Progenitor cell of endocrine pancreas (in vitro differentiated cells): ENCODE measurements at regions not wholly inside any gene's neighbourhood (a gene's known extent, or its start where the extent isn't known, plus 50 kb on each side); places are given as distances from the start of the nearest gene placed in this dataset.

Experiments
- DNase-seq: peaks from one replicate; pipeline ENCODE4 v3.0.0; 2021; ENCODE audit warnings: low spot score; ENCODE audit not compliant: unreplicated experiment
- H3K27ac Mint-ChIP-seq: 2 replicates; pipeline ENCODE4 v1.8.0; 2021; ENCODE audit warnings: mild to moderate bottlenecking, moderate library complexity, mixed read lengths
- H3K27me3 Mint-ChIP-seq: 2 replicates; pipeline ENCODE4 v1.8.0; 2021; ENCODE audit warnings: mixed read lengths
- H3K36me3 Mint-ChIP-seq: 2 replicates; pipeline ENCODE4 v1.8.0; 2022; ENCODE audit warnings: mixed read lengths; ENCODE audit not compliant: insufficient read depth
- H3K4me1 Mint-ChIP-seq: 2 replicates; pipeline ENCODE4 v1.8.0; 2021; ENCODE audit warnings: low read depth, mixed read lengths
- H3K4me3 Mint-ChIP-seq: 2 replicates; pipeline ENCODE4 v1.8.0; 2021; ENCODE audit warnings: low read depth, mild to moderate bottlenecking, moderate library complexity, mixed read lengths
- H3K9me3 Mint-ChIP-seq: 2 replicates; pipeline ENCODE4 v1.8.0; 2021; ENCODE audit warnings: low read depth, mixed read lengths
- TF ChIP-seq, protein P1 (sequence below): fragments of 200-600 bp; sonication (generic); IDR thresholded peaks from one replicate; pipeline ENCODE4 v1.5.0; 2021; ENCODE audit warnings: antibody characterized with exemption, mild to moderate bottlenecking; ENCODE audit not compliant: unreplicated experiment

DNA sequence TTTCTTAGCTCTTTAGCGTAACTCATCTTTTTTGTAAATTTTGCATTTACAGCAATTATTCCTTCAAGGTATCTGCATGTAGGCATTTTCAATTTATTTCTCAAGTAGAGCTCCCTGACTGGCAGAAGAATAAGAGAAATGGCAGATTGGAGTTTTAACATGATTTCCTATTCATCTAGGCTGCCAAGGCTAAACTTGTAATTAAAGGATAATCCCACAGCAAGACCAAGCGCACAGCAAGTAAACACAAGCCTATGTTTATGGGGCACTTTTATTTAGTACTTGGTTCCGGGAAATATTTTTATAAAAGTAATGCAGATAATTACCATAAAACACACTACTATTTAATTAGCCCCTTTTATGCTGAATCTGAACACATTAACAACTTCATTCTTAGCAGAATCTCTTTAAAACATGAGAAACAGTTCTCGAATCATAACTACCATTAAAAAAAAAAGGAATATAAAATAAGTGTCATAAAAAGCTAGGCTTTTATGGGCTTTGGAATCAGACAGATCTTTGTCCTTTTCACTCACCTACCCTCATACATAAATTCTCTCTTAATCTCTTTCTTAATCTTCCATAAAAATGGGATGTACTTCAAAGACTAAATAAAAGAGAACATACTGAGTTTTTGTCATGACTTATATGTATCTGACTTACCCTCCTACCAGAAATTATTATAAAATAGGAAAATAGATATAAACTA lies 961.6 kb upstream of the MIR17HG start:
- Mint-ChIP-seq H3K36me3 (no peaks in the 10 kb centered on the region), H3K4me3 (no peak overlapping the region), H3K27ac (no peak overlapping the region), H3K4me1 (no peaks in the 10 kb centered on the region), H3K9me3 (peaks cover 22% of the 10 kb centered on the region), H3K27me3 (no peaks in the 10 kb centered on the region)
- TF ChIP-seq, protein P1, sequence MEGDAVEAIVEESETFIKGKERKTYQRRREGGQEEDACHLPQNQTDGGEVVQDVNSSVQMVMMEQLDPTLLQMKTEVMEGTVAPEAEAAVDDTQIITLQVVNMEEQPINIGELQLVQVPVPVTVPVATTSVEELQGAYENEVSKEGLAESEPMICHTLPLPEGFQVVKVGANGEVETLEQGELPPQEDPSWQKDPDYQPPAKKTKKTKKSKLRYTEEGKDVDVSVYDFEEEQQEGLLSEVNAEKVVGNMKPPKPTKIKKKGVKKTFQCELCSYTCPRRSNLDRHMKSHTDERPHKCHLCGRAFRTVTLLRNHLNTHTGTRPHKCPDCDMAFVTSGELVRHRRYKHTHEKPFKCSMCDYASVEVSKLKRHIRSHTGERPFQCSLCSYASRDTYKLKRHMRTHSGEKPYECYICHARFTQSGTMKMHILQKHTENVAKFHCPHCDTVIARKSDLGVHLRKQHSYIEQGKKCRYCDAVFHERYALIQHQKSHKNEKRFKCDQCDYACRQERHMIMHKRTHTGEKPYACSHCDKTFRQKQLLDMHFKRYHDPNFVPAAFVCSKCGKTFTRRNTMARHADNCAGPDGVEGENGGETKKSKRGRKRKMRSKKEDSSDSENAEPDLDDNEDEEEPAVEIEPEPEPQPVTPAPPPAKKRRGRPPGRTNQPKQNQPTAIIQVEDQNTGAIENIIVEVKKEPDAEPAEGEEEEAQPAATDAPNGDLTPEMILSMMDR = no peak
- DNase-seq = no peak

DNA sequence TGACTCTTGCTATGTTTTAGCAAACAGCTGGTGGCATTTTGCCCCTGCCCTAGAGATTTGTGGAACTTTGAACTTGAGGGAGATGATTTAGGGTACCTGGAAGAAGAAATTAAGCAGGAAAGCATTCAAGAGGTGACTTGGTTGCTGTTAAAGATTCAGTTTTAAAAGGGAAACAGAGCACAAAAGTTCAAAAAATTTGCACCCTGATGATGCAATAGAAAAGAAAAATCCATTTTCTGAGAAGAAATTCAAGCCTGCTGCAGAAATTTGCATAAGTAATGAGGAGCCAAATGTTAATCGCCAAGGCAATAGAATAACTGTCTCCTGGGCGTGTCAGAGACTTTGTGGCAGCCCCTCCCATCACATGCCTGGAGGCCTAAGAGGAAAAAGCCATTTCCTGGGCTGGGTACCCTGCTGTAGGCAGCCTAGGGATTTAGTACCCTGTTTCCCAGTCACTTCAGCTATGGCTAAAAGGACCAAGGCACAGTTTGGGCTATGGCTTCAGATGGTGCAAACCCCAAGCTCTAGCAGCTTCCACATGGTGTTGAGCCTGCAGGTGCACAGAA lies 958.5 kb upstream of the MIR17HG start:
- Mint-ChIP-seq H3K27ac (no peak overlapping the region), H3K4me1 (no peaks in the 10 kb centered on the region), H3K36me3 (no peaks in the 10 kb centered on the region), H3K4me3 (no peak overlapping the region), H3K9me3 (peaks cover 25% of the 10 kb centered on the region), H3K27me3 (no peaks in the 10 kb centered on the region)
- DNase-seq = no peak
- TF ChIP-seq, protein P1 = no peak

DNA sequence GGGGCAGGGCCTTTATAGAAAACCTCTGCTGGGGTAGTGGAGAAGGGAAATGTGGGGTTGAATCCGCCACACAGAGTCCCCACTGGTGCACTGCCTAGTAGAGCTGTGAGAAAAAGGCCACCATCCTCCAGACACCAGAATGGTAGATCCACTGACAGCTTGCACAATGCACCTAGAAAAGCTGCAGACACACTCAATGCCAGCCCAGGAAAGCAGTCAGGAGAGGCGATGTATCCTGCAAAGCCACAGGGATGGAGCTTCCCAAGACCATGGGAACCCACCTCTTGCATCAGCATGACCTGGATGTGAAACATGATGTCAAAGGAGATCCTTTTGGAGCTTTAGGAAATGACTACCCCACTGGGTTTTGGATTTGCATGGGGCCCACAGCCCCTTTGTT lies 958.0 kb upstream of the MIR17HG start:
- TF ChIP-seq, protein P1 = no peak
- peaks cover 25% of the 10 kb centered on the region for H3K9me3 Mint-ChIP-seq
- no peaks in the 10 kb centered on the region for H3K27me3 Mint-ChIP-seq
- DNase-seq = no peak
- H3K36me3 Mint-ChIP-seq = no peaks in the 10 kb centered on the region
- H3K4me1 Mint-ChIP-seq = no peaks in the 10 kb centered on the region
- H3K4me3 Mint-ChIP-seq = no peak overlapping the region
- no peak overlapping the region for H3K27ac Mint-ChIP-seq

DNA sequence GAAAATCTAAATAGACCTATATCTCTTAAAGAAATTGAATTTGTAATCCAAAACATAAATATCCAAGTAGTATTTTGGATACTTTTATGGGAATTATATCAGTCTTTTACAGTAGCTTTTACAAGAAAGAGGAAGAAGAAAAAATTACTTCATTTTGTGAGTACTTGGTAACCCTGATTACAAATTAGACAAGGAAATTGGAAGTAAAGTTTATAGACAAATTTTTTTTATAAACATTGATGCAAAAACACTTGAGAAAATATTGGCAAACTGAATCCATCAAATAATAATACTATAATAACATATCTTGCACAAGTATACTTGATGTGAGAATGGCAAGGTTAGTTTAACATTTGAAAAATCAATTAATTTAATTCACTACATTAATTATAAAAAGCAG lies 954.1 kb upstream of the MIR17HG start:
- TF ChIP-seq, protein P1 = no peak
- no peak for DNase-seq
- Mint-ChIP-seq H3K4me3 (no peak overlapping the region), H3K27me3 (no peaks in the 10 kb centered on the region), H3K36me3 (no peaks in the 10 kb centered on the region), H3K27ac (no peak overlapping the region), H3K4me1 (no peaks in the 10 kb centered on the region), H3K9me3 (peaks cover 16% of the 10 kb centered on the region)

DNA sequence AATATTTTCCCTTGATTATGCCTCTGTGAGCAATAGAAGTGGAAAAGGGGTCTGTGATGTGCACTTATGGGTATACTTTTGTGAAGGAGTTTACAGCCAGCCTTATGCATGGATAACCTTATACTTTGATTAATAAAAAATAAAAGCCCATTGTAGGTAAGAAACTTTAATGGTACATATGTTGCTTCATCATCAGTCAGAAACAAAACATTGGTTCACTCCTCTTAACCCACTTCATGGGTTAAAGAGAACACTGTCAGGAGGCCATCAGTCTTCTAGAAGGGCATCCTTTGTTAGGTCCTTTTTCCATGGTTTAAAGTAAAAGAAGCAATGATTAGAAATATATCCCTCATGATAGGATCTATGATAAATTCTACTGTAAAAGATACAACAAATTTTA lies 952.1 kb upstream of the MIR17HG start:
- peaks cover 8% of the 10 kb centered on the region for H3K9me3 Mint-ChIP-seq
- no peaks in the 10 kb centered on the region for H3K4me1 Mint-ChIP-seq
- H3K36me3 Mint-ChIP-seq = peaks cover 3% of the 10 kb centered on the region
- no peaks in the 10 kb centered on the region for H3K27me3 Mint-ChIP-seq
- no peak overlapping the region for H3K27ac Mint-ChIP-seq
- TF ChIP-seq, protein P1 = no peak
- DNase-seq = no peak
- H3K4me3 Mint-ChIP-seq = no peak overlapping the region
